NK-92 (cell line): ENCODE measurements at regions not wholly inside any gene's neighbourhood (a gene's known extent, or its start where the extent isn't known, plus 50 kb on each side); places are given as distances from the start of the nearest gene placed in this dataset.

ENCODE experiments used
- DNase-seq: peaks from one replicate; lab custom pipeline; 2025; ENCODE audit not compliant: unreplicated experiment; lab: John Stamatoyannopoulos, UW

GRCh38 chr3:72310419-72311380, 525.8 kb upstream of the PROK2 start:
- no peak for DNase-seq

- no peak for DNase-seq
Observed at GRCh38 chr3:72309661-72310418, 524.9 kb upstream of the PROK2 start.

GRCh38 chr3:72308641-72309040, 523.7 kb upstream of the PROK2 start:
- no peak for DNase-seq

GRCh38 chr3:72307438-72308115, 522.6 kb upstream of the PROK2 start:
- no peak for DNase-seq

- DNase-seq = no peak
Observed at GRCh38 chr3:72306800-72307341, 521.9 kb upstream of the PROK2 start.

GRCh38 chr3:72303926-72304325, 519.0 kb upstream of the PROK2 start:
- DNase-seq = no peak

GRCh38 chr3:72301779-72302178, 516.8 kb upstream of the PROK2 start:
- no peak for DNase-seq

GRCh38 chr3:72300621-72301020, 515.7 kb upstream of the PROK2 start:
- no peak for DNase-seq

- DNase-seq = no peak
Observed at GRCh38 chr3:72299823-72300222, 514.9 kb upstream of the PROK2 start.

- DNase-seq = no peak
Observed at GRCh38 chr3:72299321-72299802, 514.4 kb upstream of the PROK2 start.

- DNase-seq = no peak
Observed at GRCh38 chr3:72298201-72299152, 513.5 kb upstream of the PROK2 start.

GRCh38 chr3:72297481-72297880, 512.5 kb upstream of the PROK2 start:
- DNase-seq = no peak

- DNase-seq = no peak
Observed at GRCh38 chr3:72296477-72297111, 511.6 kb upstream of the PROK2 start.

- no peak for DNase-seq
Observed at GRCh38 chr3:72295962-72296450, 511.1 kb upstream of the PROK2 start.

- no peak for DNase-seq
Observed at GRCh38 chr3:72295276-72295961, 510.5 kb upstream of the PROK2 start.

GRCh38 chr3:72290859-72291638, 506.1 kb upstream of the PROK2 start:
- no peak for DNase-seq

- no peak for DNase-seq
Observed at GRCh38 chr3:72289692-72290071, 504.7 kb upstream of the PROK2 start.
